ENCODE measurements at regions not wholly inside any gene's neighbourhood (a gene's known extent, or its start where the extent isn't known, plus 50 kb on each side); places are given as distances from the start of the nearest gene placed in this dataset.

DNA sequence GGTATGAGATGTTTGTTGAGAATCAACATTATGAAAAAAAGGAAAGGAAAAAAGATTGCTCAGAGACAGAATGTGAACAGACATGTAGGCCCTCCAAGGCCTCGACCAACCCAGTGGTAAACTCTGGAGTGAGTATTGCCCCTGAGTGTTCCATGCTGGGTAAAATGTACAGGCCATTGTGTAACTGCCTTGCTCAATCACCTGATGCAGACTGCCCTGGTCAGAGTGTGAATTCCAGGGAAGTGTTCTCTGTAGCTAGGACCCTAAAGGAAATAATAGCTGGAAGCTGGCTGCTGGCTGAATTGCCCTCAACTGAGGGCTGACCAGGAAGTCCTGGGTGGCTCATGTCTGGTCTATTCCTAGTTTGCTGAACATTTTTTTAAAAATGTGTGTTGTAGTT, 1081.4 kb upstream of the LRFN5 start:
- DNase-seq (ENCODE audit: insufficient read length, low spot score) (no peak), FAIRE-seq (no peak)
- TF ChIP-seq, protein P1, sequence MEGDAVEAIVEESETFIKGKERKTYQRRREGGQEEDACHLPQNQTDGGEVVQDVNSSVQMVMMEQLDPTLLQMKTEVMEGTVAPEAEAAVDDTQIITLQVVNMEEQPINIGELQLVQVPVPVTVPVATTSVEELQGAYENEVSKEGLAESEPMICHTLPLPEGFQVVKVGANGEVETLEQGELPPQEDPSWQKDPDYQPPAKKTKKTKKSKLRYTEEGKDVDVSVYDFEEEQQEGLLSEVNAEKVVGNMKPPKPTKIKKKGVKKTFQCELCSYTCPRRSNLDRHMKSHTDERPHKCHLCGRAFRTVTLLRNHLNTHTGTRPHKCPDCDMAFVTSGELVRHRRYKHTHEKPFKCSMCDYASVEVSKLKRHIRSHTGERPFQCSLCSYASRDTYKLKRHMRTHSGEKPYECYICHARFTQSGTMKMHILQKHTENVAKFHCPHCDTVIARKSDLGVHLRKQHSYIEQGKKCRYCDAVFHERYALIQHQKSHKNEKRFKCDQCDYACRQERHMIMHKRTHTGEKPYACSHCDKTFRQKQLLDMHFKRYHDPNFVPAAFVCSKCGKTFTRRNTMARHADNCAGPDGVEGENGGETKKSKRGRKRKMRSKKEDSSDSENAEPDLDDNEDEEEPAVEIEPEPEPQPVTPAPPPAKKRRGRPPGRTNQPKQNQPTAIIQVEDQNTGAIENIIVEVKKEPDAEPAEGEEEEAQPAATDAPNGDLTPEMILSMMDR (IDR thresholded peaks at IDR 0.05; ENCODE audit: insufficient read depth, missing control alignments): no peak

DNA sequence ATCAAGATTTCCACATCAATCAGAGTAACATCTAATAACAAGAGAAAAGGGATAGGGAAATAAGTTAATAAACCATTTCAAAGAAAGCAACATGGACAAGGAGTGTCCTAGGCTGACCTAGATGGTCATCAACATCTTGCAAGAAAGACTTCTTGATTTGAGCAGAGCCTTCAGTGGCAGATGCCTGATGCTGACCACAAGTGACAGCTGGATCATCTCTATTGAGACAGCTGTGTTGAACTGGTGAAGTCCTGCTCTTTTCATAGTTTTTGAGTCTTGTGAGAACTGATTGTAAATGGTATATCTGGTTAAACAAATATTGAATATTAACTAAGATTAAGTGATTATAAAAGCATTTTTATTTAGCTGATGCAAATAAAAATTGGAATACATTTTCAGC, 1083.6 kb upstream of the LRFN5 start:
- DNase-seq (ENCODE audit: insufficient read length, low spot score): no peak
- FAIRE-seq: no peak
- TF ChIP-seq, protein P1 (IDR thresholded peaks at IDR 0.05; ENCODE audit: insufficient read depth, missing control alignments): no peak

DNA sequence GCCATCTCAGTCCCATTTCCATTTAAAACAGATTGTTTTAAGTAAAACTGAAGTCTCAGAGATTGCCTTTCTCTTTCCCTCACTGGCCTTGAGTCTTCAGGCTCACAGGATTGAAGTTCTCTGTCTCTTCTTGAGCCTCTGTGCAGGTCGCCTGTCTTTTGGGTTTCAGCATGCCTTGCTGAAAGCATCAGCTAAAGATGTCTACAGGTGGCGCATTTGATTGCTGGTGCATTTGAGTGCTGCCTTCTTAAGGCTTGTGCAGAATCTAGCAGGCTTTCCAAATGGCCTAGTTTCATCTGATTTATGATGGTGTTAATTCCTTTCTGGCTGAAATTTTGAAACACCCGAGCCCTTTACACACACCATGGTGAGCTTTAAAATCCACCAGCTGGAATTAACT, 1062.2 kb upstream of the FBXO33 start:
- TF ChIP-seq, protein P1 (IDR thresholded peaks at IDR 0.05; ENCODE audit: insufficient read depth, missing control alignments): no peak
- DNase-seq (ENCODE audit: insufficient read length, low spot score) (no peak), FAIRE-seq (no peak)

DNA sequence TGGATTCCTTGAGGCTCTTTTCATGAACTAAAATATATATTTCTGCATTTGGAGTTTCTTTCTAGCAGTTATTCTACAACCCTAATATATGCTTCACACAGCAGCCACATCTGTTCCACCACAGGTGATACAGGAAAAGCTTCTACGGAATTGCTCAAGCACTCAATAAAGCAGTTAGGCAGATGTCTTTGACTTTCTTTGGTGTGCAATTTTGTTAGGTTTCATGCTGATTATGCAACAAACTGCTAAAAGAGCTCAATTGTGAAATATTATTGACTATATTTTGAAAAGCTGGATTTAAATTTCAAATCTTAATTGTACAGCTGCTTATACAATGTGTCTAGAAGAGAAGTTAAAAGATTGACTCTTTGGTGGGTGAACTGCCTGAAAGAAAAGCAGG, 1055.6 kb upstream of the FBXO33 start:
- TF ChIP-seq, protein P1 (IDR thresholded peaks at IDR 0.05; ENCODE audit: insufficient read depth, missing control alignments): no peak
- no peak for DNase-seq (ENCODE audit: insufficient read length, low spot score)
- FAIRE-seq: no peak

DNA sequence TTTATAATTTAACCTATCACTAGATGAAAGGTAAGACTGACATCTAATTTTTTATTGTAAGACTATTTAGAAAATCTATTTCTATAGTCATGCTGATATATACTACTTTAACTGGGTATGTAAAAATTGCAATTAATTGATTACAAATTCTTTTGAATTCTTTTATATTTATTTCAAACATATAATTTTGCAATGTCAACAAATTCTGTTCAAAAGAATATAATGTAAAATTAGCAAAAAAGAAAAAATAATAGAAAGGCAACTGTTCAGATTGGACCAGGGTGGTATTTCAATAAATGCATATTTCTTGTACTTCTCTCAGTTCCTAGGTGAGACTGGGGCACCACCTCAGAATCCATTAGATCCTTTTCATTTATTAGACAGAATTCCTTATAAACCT, 1053.5 kb upstream of the FBXO33 start:
- FAIRE-seq: no peak
- TF ChIP-seq, protein P1 (IDR thresholded peaks at IDR 0.05; ENCODE audit: insufficient read depth, missing control alignments): no peak

DNA sequence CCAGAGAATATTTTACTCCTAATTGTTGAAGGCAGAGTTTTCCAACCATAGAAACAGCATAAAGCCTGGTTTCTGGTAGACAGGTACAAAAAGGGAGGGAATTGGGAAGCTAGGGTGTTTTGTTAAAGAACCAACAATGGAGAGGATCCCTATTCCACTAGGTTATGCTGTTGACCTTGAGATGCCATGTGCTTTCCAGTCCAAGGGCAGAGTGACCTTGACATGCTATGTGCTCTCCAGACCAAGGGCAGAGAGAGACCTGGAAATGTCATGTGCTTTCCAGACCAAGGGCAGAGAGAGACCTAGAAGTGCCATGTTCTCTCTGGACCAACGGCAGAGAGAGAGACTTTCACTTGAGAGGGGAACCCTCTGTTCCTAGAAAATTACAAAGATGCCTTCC, 1043.8 kb upstream of the FBXO33 start:
- TF ChIP-seq, protein P1 (IDR thresholded peaks at IDR 0.05; ENCODE audit: insufficient read depth, missing control alignments): no peak
- FAIRE-seq: no peak
- no peak for DNase-seq (ENCODE audit: insufficient read length, low spot score)

More for the DNA sequence above, 1053.5 kb upstream of the FBXO33 start:
- no peak for DNase-seq (ENCODE audit: insufficient read length, low spot score)

DNA sequence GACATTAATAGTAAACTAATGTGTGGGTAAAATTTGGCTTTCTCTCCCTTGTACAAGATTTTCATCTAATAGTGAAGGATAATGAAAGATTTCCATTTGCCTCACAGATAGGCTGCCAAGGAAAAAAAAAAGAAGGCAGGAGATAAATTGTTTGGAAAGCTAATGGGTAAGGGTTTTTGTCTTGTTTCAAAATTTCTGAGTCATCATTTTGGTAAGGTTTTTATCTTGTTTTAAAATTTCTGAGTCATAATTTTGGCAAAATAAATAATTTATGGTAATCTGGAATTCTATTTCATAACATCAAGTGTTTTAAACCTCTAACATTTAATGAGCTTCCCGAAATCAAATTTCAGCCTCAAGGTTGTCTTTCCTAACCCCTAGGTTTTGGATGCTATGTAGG, 1035.7 kb upstream of the FBXO33 start:
- DNase-seq (ENCODE audit: insufficient read length, low spot score) (no peak), FAIRE-seq (no peak)
- TF ChIP-seq, protein P1 (IDR thresholded peaks at IDR 0.05; ENCODE audit: insufficient read depth, missing control alignments): no peak
